Liver (tissue), 3 donors: ENCODE measurements at regions not wholly inside any gene's neighbourhood (a gene's known extent, or its start where the extent isn't known, plus 50 kb on each side); places are given as distances from the start of the nearest gene placed in this dataset.

Source experiments
- ATF3 ChIP-seq: IDR thresholded peaks from 2 replicates; pipeline ENCODE4 v1.6.1; 2016; ENCODE audit warnings: antibody characterized with exemption
- CTCF ChIP-seq: fragments of 150-350 bp; IDR thresholded peaks from 2 replicates; pipeline ENCODE4 v1.5.1; 2017; ENCODE audit warnings: improper control_type of control experiment, low read depth, low read length; ENCODE audit not compliant: missing input control
- JUND ChIP-seq, 2 donors: IDR thresholded peaks; 2 replicates each; pipeline ENCODE4 v1.6.1; 2016; ENCODE audit warnings: antibody characterized with exemption in 2 of 2
- MAX ChIP-seq: IDR thresholded peaks from 2 replicates; pipeline ENCODE4 v1.6.1; 2016; ENCODE audit warnings: antibody characterized with exemption
- RAD21 ChIP-seq, 2 donors: IDR thresholded peaks; 2 replicates each; pipeline ENCODE4 v1.6.1; 2016; ENCODE audit warnings: antibody characterized with exemption in 2 of 2, mild to moderate bottlenecking in 2 of 2
- SP1 ChIP-seq: IDR thresholded peaks from 2 replicates; pipeline ENCODE4 v1.6.1; 2018; ENCODE audit warnings: antibody characterized with exemption, mild to moderate bottlenecking
- TAF1 ChIP-seq: conservative IDR thresholded peaks from 2 replicates; pipeline ENCODE4 v1.6.1; 2016; ENCODE audit warnings: antibody characterized with exemption, mild to moderate bottlenecking
- YY1 ChIP-seq: IDR thresholded peaks from 2 replicates; pipeline ENCODE4 v1.6.1; 2016; ENCODE audit warnings: antibody characterized with exemption, mild to moderate bottlenecking
- donor health status: healthy.
- donor health status: healthy.

DNA sequence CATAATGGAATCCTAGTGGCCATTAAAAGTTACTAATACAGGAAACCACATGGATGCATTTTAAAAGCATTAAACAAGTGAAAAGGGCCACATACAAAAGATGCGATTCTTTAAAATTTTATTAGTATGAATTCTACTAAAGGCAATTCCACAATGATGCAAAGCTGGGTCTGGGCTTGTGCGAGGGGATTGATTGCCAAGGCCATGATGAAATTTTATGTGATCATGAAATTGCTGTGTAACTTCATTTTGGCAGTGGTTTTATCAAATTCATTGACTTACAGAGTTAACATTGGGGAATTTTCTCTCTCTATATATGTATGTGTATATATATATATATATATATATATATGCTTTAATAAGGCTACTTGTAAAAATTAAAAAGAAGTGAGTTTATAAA is 1142.5 kb upstream of the IGFBP7 start:
- no peak for TF ChIP-seq MAX
- no peak for TF ChIP-seq CTCF
- no peak for TF ChIP-seq SP1
- no peak for TF ChIP-seq TAF1
- no peak for TF ChIP-seq RAD21 (IDR thresholded peaks at IDR 0.05)
- no peak for TF ChIP-seq JUND (IDR thresholded peaks at IDR 0.05)
- no peak for TF ChIP-seq YY1
- no peak for TF ChIP-seq ATF3
